Lung (tissue), 11 donors: ENCODE measurements at regions not wholly inside any gene's neighbourhood (a gene's known extent, or its start where the extent isn't known, plus 50 kb on each side); places are given as distances from the start of the nearest gene placed in this dataset.
"Not testable (repeated sequence)": the region's sequence is repeated elsewhere in the genome, so short reads cannot be mapped to it uniquely, and the experiment has no call there.

Experiments used
- ATAC-seq: fragments of 200-7000 bp; cut with Tn5 transposase; one replicate; pipeline ENCODE4 v1.9.1; 2020; ENCODE audit warnings: moderate number of reproducible peaks; ENCODE audit not compliant: insufficient read depth, low FRiP score
- DNase-seq, 3 donors: peaks; one replicate each; pipeline ENCODE4 v3.0.0-alpha.2; 2013 to 2017
- H3K27ac ChIP-seq, 2 donors: one replicate each; pipeline ENCODE4 v1.5.1; 2013; ENCODE audit warnings: mild to moderate bottlenecking in 2 of 2, moderate library complexity in 2 of 2, control low read depth in 1 of 2, inconsistent platforms in 1 of 2, low read depth in 1 of 2, low read length in 1 of 2
- H3K27me3 ChIP-seq, 3 donors: one replicate each; pipeline ENCODE4 v1.5.1; 2013; ENCODE audit warnings: low read length in 2 of 3; ENCODE audit not compliant: control insufficient read depth in 3 of 3, insufficient read depth in 3 of 3
- H3K36me3 ChIP-seq, 4 donors: one replicate each; pipeline ENCODE4 v1.5.1; 2013; ENCODE audit warnings: low read length in 4 of 4, mild to moderate bottlenecking in 1 of 4, moderate library complexity in 1 of 4; ENCODE audit not compliant: control insufficient read depth in 4 of 4, insufficient read depth in 4 of 4
- H3K4me1 ChIP-seq, 5 donors: one replicate each; pipeline ENCODE4 v1.5.1; 2013; ENCODE audit warnings: low read length in 5 of 5, mild to moderate bottlenecking in 2 of 5, moderate library complexity in 1 of 5; ENCODE audit not compliant: control insufficient read depth in 5 of 5, insufficient read depth in 5 of 5
- H3K4me3 ChIP-seq: one replicate; pipeline ENCODE4 v1.5.1; 2013; ENCODE audit warnings: mild to moderate bottlenecking, control low read depth, moderate library complexity
- H3K9ac ChIP-seq, 2 donors: one replicate each; pipeline ENCODE4 v1.5.1; 2013; ENCODE audit warnings: low read length in 2 of 2, control low read depth in 1 of 2; ENCODE audit not compliant: insufficient read depth in 1 of 2
- H3K9me3 ChIP-seq, 4 donors: one replicate each; pipeline ENCODE4 v1.5.1; 2013; ENCODE audit warnings: low read length in 3 of 4, mild to moderate bottlenecking in 1 of 4, moderate library complexity in 1 of 4; ENCODE audit not compliant: control insufficient read depth in 4 of 4, insufficient read depth in 3 of 4
- WGBS, 2 donors: extraction: QIAGEN DNeasy Blood & Tissue Kit; methylation state at CpG; one replicate each; pipeline ENCODE4 v1.1.7; 2013; 5-methylcytosine and 5-hydroxymethylcytosine counted together
- TF ChIP-seq, protein P1 (sequence below): IDR thresholded peaks from 2 replicates; pipeline ENCODE4 v1.5.1; 2012; ENCODE audit warnings: mild to moderate bottlenecking; ENCODE audit errors: control extremely low read depth, extremely low read depth
- donor health status: control.
- donor health status: control.
- donor health status: Bipolar disorder and iron deficiency.
- donor health status: healthy.
- donor health status: DM: yes; HTN: yes; CAD: no.

DNA sequence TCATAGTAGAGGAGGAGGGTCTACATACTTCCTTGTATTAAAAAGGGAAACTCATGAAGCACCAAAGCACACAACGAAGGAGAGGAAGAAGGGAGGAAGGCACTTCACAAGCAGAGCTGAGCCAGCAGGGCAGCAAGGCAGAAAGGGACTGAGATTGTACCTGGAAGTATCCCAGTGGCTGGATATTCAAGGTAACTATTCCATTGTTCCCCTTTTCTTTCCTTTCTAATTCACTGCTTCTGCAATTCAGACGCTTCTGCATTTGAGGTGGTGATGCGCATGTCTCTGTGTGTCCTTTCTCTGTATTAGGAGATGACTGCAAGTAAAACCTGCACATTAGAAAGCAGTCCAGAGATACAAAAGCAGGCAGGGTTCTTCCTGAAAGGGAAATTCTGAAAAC is 54.9 kb downstream of the UBQLN2 start:
- Histone ChIP-seq H3K4me1 (no peaks in the 10 kb centered on the region), H3K9ac (peak overlapping the region in 1 of 2 donors; percentile 7), H3K4me3 (no peak overlapping the region), H3K27me3 (peaks cover 0 to 13% (median 2%) of the 10 kb centered on the region in 3 donors), H3K27ac (no peak overlapping the region), H3K9me3 (peaks cover 0 to 6% (median 0%) of the 10 kb centered on the region in 4 donors), H3K36me3 (no peaks in the 10 kb centered on the region)
- WGBS, 2 donors = 48 to 51% methylated on average over 3 of the region's 3 CpGs
- ATAC-seq (no peak), DNase-seq (peak in 2 of 3 donors; percentile 17 to 49)
- TF ChIP-seq, protein P1, sequence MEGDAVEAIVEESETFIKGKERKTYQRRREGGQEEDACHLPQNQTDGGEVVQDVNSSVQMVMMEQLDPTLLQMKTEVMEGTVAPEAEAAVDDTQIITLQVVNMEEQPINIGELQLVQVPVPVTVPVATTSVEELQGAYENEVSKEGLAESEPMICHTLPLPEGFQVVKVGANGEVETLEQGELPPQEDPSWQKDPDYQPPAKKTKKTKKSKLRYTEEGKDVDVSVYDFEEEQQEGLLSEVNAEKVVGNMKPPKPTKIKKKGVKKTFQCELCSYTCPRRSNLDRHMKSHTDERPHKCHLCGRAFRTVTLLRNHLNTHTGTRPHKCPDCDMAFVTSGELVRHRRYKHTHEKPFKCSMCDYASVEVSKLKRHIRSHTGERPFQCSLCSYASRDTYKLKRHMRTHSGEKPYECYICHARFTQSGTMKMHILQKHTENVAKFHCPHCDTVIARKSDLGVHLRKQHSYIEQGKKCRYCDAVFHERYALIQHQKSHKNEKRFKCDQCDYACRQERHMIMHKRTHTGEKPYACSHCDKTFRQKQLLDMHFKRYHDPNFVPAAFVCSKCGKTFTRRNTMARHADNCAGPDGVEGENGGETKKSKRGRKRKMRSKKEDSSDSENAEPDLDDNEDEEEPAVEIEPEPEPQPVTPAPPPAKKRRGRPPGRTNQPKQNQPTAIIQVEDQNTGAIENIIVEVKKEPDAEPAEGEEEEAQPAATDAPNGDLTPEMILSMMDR = no peak

DNA sequence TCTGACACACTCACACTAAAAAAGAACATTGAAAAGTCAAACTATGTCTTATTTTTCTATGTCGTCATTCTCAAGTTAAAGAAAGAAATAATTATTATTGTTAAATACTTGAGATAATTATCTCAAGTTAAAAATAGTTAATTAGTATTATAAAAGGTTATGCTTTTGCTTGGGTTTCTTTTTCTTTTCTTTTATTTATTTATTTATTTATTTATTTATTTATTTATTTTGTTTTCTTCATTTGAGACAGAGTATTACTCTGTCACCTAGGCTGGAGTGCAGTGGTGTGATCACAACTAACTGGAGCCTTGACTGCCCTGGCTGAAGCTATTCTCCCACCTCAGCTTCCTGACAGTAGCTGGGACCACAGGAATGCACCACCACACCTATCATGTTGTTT is 59.9 kb downstream of the UBQLN2 start:
- ATAC-seq (no peak), DNase-seq (no peak)
- Histone ChIP-seq H3K36me3 (no peaks in the 10 kb centered on the region), H3K9me3 (peaks cover 0 to 2% (median 0%) of the 10 kb centered on the region in 4 donors), H3K27me3 (peaks cover 0 to 13% (median 2%) of the 10 kb centered on the region in 3 donors), H3K4me3 (no peak overlapping the region), H3K4me1 (no peaks in the 10 kb centered on the region), H3K9ac (no peak overlapping the region), H3K27ac (no peak overlapping the region)
- WGBS, 2 donors = 72 to 92% methylated on average over 1 of the region's 1 CpG
- TF ChIP-seq, protein P1 = no peak

DNA sequence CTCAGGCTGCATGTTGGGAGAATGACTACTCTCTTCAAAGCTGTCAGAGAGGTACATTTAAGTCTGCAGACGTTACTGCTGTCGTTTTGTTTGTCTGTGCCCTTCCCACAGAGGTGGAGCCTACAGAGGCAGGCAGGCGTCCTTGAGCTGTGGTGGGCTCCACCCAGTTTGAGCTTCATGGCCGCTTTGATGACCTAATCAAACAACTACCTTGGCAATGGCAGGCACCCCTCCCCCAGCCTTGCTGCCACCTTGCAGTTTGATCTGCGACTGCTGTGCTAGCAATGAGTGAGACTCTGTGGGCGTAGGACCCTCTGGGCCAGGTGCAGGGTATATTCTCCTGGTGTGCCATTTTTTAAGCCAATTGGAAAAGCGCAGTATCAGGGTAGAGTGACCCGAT is 71.6 kb downstream of the UBQLN2 start:
- H3K36me3 ChIP-seq, DNase-seq, H3K4me3 ChIP-seq: not testable (repeated sequence)

DNA sequence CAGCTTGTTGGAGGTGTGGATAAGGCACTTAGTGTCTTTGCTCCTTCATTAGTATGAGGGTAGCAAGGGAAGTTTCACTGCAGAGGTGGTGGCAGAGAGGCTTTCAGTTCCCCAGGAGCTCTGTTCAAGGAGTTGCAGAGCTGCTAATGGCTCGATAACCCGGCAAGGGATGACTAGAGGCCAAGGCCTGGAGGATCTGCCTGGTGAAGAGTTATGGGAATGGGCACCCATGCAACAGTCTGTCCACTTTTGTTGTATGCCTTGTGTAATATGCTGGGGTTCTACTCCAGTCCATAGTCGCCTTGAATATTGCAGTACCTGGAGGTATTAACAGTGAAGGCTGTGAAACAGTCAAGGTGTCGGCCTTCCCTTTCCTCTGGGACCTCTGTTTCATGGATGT is 67.8 kb upstream of the NBDY start:
- Histone ChIP-seq H3K27me3 (no peaks in the 10 kb centered on the region), H3K4me3 (no peak overlapping the region), H3K4me1 (no peaks in the 10 kb centered on the region), H3K9ac (no peak overlapping the region), H3K9me3 (peaks cover 0 to 22% (median 3%) of the 10 kb centered on the region in 4 donors), H3K27ac (no peak overlapping the region), H3K36me3 (no peaks in the 10 kb centered on the region)
- ATAC-seq (no peak), DNase-seq (no peak)
- WGBS, 2 donors = 62 to 68% methylated on average over 4 of the region's 4 CpGs
- TF ChIP-seq, protein P1 = no peak

More for the DNA sequence above, 71.6 kb downstream of the UBQLN2 start:
- peaks cover 0 to 15% (median 1%) of the 10 kb centered on the region in 4 donors for H3K9me3 ChIP-seq
- H3K4me1 ChIP-seq, H3K27ac ChIP-seq, H3K9ac ChIP-seq, H3K27me3 ChIP-seq, ATAC-seq: not testable (repeated sequence)
- WGBS, 2 donors = 84 to 90% methylated on average over 8 of the region's 8 CpGs
